Sigmoid colon (tissue), 6 donors: ENCODE measurements at regions not wholly inside any gene's neighbourhood (a gene's known extent, or its start where the extent isn't known, plus 50 kb on each side); places are given as distances from the start of the nearest gene placed in this dataset.

Experiments used
- DNase-seq: peaks from one replicate; pipeline ENCODE4 v3.0.0-alpha.2; 2019
- H3K27ac ChIP-seq, 4 donors: fragments of 200-600 bp; sonication (generic); one replicate each; pipeline ENCODE4 v1.5.1; 2016 to 2019; ENCODE audit warnings: mild to moderate bottlenecking in 1 of 4
- H3K27me3 ChIP-seq, 3 donors: fragments of 200-600 bp; sonication (generic); one replicate each; pipeline ENCODE4 v1.5.1; 2019; ENCODE audit warnings: mild to moderate bottlenecking in 1 of 3
- H3K36me3 ChIP-seq, 4 donors: fragments of 200-600 bp; sonication (generic); one replicate each; pipeline ENCODE4 v1.5.1; 2016 to 2019
- H3K4me1 ChIP-seq, 4 donors: fragments of 200-600 bp; sonication (generic); one replicate each; pipeline ENCODE4 v1.5.1; 2017 to 2019
- H3K4me3 ChIP-seq, 4 donors: fragments of 200-600 bp; sonication (generic); one replicate each; pipeline ENCODE4 v1.5.1; 2017 to 2019; ENCODE audit warnings: mild to moderate bottlenecking in 2 of 4, moderate library complexity in 1 of 4
- H3K9me3 ChIP-seq, 4 donors: fragments of 200-600 bp in 3 of 4; sonication (generic) in 3 of 4; one replicate each; pipeline versions ENCODE4 v1.5.1 to v1.6.1; 2013 to 2019
- EP300 ChIP-seq, 4 donors: sonication (generic); formaldehyde crosslinking; IDR thresholded peaks; one replicate each; pipeline ENCODE4 v1.6.1; 2017; ENCODE audit warnings: antibody characterized with exemption in 4 of 4
- POLR2A ChIP-seq, 2 donors: fragments of 450-650 bp; IDR thresholded peaks; one replicate each; pipeline ENCODE4 v1.6.1; 2016; ENCODE audit warnings: antibody characterized with exemption in 2 of 2, mild to moderate bottlenecking in 2 of 2, moderate library complexity in 2 of 2
- POLR2AphosphoS5 ChIP-seq, 4 donors: sonication (generic); formaldehyde crosslinking; IDR thresholded peaks; one replicate each; pipeline ENCODE4 v1.6.1; 2017; ENCODE audit warnings: antibody characterized with exemption in 4 of 4
- WGBS, 2 donors: extraction: QIAGEN DNeasy Blood & Tissue Kit; methylation state at CpG; one replicate each; pipeline ENCODE4 v1.1.7; 2013; 5-methylcytosine and 5-hydroxymethylcytosine counted together
- intact Hi-C: fragments of 100-400 bp; cut with DNase I; formaldehyde crosslinking; loops from one replicate; pipeline ENCODE4 v1.15.1; 2023
- TF ChIP-seq, protein P1 (sequence below), 4 experiments: fragments of 450-650 bp in 3 of 4; fragments of 200-600 bp in 1 of 4; IDR thresholded peaks; one replicate each; pipeline ENCODE4 v1.5.1; 2016 to 2019; ENCODE audit warnings: antibody characterized with exemption in 4 of 4, mild to moderate bottlenecking in 3 of 4, moderate library complexity in 2 of 4
- donor health status: healthy with polysubstance abuse.
- donor health status: healthy.

DNA sequence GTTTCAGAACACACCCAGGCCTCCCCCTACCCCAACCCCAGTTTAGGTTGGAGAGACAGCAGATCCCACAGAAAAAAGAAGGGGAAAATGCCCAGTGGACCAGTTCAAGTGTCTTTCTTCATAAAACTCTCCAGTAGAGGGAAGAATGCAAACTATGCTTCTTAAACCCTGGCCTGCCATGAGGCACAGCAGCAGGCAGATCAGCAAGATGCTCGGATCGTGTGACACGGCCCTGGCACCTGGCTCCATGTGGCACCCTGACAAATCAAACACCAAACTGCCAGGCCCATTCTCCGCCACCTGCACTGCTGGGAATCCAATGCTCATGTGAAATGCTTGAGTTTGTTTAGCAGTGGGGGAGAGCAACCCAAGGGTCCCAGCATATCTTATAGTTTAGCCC, 166.8 kb downstream of the SOX9 start:
- 21 to 62% methylated on average over 4 of the region's 4 CpGs for WGBS, 2 donors
- H3K36me3 ChIP-seq: no peaks in the 10 kb centered on the region

DNA sequence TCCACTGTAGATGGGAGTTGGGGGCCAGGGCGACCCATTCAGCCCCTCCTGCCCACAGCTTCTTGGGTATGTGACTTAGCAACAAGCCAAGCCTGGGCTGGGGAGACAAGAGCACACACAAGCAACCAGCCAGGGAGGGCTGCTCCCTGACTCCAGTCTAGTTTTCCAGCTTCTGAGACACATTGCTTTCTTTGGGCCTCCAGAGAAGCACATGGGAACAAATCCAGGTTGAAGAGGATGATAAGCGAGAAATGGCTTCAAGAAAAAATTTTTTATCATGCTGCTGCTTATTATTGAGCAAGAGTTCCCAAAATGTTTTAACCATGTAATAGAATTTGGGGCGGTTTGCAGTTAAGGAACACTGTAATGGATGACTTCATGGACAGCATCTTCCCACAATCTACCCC, 173.7 kb downstream of the SOX9 start:
- Histone ChIP-seq H3K27me3 (no peaks in the 10 kb centered on the region), H3K36me3 (no peaks in the 10 kb centered on the region), H3K4me3 (no peak overlapping the region), H3K9me3 (no peaks in the 10 kb centered on the region), H3K27ac (no peak overlapping the region), H3K4me1 (no peaks in the 10 kb centered on the region)
- no peak for DNase-seq
- 84 to 96% methylated on average over 3 of the region's 3 CpGs for WGBS, 2 donors
- intact Hi-C loops: no loop called here
- TF ChIP-seq EP300 (IDR thresholded peaks at IDR 0.05): no peak
- TF ChIP-seq, protein P1, sequence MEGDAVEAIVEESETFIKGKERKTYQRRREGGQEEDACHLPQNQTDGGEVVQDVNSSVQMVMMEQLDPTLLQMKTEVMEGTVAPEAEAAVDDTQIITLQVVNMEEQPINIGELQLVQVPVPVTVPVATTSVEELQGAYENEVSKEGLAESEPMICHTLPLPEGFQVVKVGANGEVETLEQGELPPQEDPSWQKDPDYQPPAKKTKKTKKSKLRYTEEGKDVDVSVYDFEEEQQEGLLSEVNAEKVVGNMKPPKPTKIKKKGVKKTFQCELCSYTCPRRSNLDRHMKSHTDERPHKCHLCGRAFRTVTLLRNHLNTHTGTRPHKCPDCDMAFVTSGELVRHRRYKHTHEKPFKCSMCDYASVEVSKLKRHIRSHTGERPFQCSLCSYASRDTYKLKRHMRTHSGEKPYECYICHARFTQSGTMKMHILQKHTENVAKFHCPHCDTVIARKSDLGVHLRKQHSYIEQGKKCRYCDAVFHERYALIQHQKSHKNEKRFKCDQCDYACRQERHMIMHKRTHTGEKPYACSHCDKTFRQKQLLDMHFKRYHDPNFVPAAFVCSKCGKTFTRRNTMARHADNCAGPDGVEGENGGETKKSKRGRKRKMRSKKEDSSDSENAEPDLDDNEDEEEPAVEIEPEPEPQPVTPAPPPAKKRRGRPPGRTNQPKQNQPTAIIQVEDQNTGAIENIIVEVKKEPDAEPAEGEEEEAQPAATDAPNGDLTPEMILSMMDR (IDR thresholded peaks at IDR 0.05): no peak
- no peak for TF ChIP-seq POLR2AphosphoS5 (IDR thresholded peaks at IDR 0.05)
- no peak for TF ChIP-seq POLR2A (IDR thresholded peaks at IDR 0.05)

More for the DNA sequence above, 166.8 kb downstream of the SOX9 start:
- no peaks in the 10 kb centered on the region for H3K27me3 ChIP-seq
- no peak overlapping the region for H3K4me3 ChIP-seq
- H3K27ac ChIP-seq: no peak overlapping the region
- DNase-seq: no peak
- TF ChIP-seq, protein P1 (IDR thresholded peaks at IDR 0.05): no peak
- TF ChIP-seq EP300 (IDR thresholded peaks at IDR 0.05) (no peak), POLR2A (IDR thresholded peaks at IDR 0.05) (no peak), POLR2AphosphoS5 (IDR thresholded peaks at IDR 0.05) (no peak)
- no peaks in the 10 kb centered on the region for H3K9me3 ChIP-seq
- intact Hi-C loops: no loop called here
- no peaks in the 10 kb centered on the region for H3K4me1 ChIP-seq

DNA sequence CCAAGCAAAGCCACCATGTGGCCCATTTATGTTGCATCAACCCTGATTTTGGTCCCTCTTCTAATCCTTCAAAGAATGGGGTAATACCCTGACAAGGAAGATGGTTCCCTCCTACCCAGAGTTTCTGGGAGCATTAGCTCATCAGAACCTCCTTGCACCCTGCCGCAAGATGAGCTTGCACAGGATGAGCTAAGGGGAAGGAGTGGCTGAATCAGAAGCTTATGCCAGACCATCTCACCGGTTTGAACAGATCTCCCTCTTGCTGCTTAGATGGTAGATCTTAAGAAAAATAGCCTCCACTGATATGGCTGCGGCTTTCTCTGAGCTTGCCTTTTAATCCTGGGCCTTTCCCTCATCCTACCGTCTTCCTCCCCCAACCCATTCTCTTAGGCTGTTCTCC, 175.1 kb downstream of the SOX9 start:
- no peak for TF ChIP-seq POLR2AphosphoS5 (IDR thresholded peaks at IDR 0.05)
- TF ChIP-seq EP300 (IDR thresholded peaks at IDR 0.05): no peak
- TF ChIP-seq POLR2A (IDR thresholded peaks at IDR 0.05): no peak
- TF ChIP-seq, protein P1 (IDR thresholded peaks at IDR 0.05): no peak
- DNase-seq: no peak
- Histone ChIP-seq H3K27me3 (no peaks in the 10 kb centered on the region), H3K36me3 (no peaks in the 10 kb centered on the region), H3K27ac (no peak overlapping the region), H3K4me3 (no peak overlapping the region), H3K9me3 (no peaks in the 10 kb centered on the region), H3K4me1 (no peaks in the 10 kb centered on the region)
- 89 to 95% methylated on average over 4 of the region's 4 CpGs for WGBS, 2 donors
- intact Hi-C loops: no loop called here

DNA sequence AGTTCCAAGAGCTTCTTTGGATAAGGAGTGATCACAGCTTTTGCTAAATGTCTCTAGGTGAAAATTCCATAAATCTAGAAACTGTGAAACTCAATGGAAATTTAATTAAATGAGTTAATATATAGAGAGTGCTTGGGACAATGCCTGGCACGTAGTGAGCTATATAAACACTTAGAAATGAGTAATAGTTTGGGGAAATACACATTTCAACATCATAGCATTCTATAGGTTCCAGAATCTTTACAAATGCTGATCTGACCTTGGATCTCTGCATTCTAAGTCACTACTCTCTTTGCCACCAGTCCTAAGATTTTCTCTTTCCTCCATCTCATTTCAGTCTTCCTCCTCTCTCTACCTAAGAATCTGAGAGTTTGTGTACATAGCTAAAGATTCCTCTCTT, 175.6 kb downstream of the SOX9 start:
- no peak overlapping the region for H3K4me3 ChIP-seq
- no peak overlapping the region for H3K27ac ChIP-seq
- no peaks in the 10 kb centered on the region for H3K4me1 ChIP-seq
- no peak for TF ChIP-seq POLR2A (IDR thresholded peaks at IDR 0.05)
- TF ChIP-seq POLR2AphosphoS5 (IDR thresholded peaks at IDR 0.05): no peak
- no peak for TF ChIP-seq EP300 (IDR thresholded peaks at IDR 0.05)
- TF ChIP-seq, protein P1 (IDR thresholded peaks at IDR 0.05): no peak
- WGBS, 2 donors: 57 to 67% methylated on average over 1 of the region's 1 CpG
- no peak for DNase-seq
- no peaks in the 10 kb centered on the region for H3K27me3 ChIP-seq
- no peaks in the 10 kb centered on the region for H3K9me3 ChIP-seq
- no peaks in the 10 kb centered on the region for H3K36me3 ChIP-seq
- intact Hi-C loops: no loop called here
